GM21825 (cell line): ENCODE measurements at regions not wholly inside any gene's neighbourhood (a gene's known extent, or its start where the extent isn't known, plus 50 kb on each side); places are given as distances from the start of the nearest gene placed in this dataset.

Experiments
- ATAC-seq: cut with Tn5 transposase; IDR thresholded peaks from one replicate; pipeline ENCODE4 v1.9.1; 2021; ENCODE audit warnings: mild to moderate bottlenecking, moderate library complexity; ENCODE audit not compliant: unreplicated experiment

DNA sequence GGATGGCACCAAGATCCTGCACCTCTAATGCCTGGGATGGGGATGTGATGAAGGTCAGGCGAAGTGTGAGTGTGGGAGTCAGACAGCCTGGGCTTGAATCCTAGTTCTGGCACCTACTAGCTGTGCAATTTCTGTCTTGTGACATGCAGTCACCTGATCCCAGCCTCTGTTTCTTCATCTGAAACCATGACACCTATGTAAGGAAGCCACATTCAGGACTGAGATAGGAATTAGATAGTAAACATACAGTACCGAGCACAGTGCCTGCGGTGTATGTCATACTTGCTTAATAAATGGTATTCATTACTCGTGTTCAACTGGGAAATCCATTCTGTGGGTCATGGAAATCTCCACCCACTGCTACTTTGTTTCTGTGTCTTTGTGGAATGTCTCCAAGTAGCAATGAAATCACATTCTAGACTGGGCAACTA, 140.6 kb upstream of the STC2 start:
- no peak for ATAC-seq

DNA sequence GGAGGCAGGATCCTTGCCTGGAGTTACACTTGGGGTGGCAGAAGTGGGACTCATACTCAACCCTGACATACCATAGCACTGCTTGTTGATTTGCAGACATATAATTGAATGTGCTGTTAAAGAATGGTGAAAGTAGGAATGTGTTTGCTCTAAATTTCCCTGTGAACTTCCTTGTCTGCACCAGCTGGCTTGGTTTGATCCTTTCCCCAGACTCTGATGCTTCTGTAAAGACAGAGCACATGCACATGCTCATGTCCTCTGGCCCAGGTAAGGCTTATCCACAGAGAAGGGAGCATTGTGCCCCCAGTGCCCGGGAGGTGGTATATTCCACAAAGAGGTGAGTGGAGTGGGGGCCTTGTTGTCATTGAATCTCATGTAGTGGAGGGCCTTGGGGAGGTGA, 138.0 kb upstream of the STC2 start:
- no peak for ATAC-seq

- no peak for ATAC-seq
Measured at GRCh38 chr5:173464813-173465212, 136.6 kb upstream of the STC2 start.

DNA sequence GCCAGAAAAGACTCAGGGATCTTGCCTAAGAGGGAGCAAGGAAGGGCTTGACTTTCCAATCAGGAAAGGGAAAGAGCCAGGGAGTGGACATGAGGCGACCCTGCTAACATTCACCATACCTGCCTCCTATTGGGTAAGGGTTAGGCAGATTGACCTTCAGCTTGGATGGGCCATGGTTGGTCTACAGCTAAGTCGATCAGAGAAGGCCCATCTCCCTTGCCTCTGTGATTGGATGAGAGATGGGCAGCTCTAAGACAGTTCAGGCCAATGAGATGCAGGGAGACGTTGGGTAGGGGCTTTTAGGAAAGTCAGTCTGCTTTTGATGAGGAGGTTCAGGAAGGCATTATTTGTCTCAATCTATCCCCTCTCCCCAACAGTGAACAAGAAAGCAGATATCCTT, 135.0 kb upstream of the STC2 start:
- no peak for ATAC-seq

GRCh38 chr5:173458828-173459609, 130.8 kb upstream of the STC2 start:
- ATAC-seq = no peak

- no peak for ATAC-seq
Measured at GRCh38 chr5:173457482-173457881, 129.3 kb upstream of the STC2 start.

GRCh38 chr5:173456751-173457171, 128.5 kb upstream of the STC2 start:
- ATAC-seq = no peak

GRCh38 chr5:173456181-173456580, 128.0 kb upstream of the STC2 start:
- no peak for ATAC-seq

DNA sequence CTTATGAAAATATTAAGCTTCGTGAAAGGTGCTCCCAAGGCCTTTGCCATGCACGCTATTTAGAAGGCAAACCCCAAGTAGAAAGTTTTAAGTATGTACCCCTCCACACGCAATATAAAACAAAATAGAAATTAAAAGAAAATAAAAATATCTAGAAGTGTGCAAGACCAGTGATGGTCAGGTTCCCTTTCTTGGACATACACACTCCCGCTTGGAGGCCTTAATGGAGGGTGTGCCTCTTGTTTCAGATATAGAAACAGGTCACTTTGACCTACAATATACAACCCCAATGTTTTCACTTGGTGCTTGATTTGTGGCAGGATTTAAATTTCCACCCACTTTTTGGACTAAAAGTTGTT, 127.4 kb upstream of the STC2 start:
- ATAC-seq = no peak

- no peak for ATAC-seq
Measured at GRCh38 chr5:173454736-173455598, 126.8 kb upstream of the STC2 start.

- ATAC-seq = no peak
Measured at GRCh38 chr5:173454361-173454735, 126.1 kb upstream of the STC2 start.

GRCh38 chr5:173453167-173453566, 125.0 kb upstream of the STC2 start:
- ATAC-seq = no peak

DNA sequence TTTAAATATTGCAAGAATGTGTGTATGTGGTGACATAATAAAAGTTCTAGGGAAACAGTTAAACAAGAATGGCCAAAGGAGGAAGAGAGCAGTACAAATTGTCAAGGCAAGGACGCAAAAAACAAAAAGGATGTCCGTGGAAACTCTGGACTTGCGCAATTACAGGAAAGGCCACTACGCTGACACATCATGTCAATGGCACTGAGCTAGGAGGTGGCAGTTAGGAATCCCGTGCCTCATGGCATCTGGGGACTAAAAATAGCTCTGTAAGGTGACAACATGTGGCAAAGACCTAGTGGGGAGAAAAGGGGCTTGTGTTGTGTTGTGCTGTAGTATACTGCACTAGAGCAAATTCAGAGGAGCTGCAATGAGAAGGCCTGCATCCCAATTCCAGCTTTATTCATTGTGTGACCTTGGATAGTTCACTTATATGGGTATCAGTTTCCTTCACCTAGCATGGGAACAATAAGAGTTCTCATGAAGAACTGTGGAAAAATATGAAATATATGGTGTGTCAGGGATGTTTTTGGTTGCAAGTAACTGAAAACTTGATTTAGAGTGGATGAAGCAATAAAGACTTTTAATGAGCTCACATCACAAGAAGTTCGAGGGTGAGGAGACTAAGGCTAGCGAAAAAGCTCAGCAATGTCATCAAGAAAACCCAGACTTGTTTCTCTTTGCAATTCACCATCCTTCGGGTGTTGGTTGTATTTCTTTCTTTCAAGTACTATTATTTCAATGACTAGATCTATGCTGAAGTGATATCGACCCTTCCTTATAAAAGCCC, 124.1 kb upstream of the STC2 start:
- no peak for ATAC-seq

- no peak for ATAC-seq
Measured at GRCh38 chr5:173451651-173452050, 123.4 kb upstream of the STC2 start.

DNA sequence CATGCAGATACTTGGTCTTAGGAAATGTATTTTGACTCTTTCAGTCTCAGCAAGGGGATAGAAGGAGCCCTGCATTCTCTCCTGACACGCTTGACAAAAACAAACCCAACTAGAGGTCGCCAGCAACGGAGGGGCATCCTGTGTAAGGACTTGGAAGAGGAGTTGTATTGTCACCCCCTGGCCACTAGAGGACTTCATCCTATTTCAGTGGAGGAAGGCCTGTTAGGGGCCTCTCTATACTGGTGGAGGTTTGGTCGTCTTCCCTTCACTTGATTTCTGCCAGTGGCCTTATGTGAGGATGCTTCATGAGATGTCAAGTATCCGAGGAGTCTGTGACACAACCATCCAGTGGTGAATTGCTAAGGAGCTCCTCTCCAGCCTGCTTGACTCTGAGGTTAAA, 122.8 kb upstream of the STC2 start:
- ATAC-seq = no peak

GRCh38 chr5:173450188-173450587, 122.0 kb upstream of the STC2 start:
- ATAC-seq = no peak

DNA sequence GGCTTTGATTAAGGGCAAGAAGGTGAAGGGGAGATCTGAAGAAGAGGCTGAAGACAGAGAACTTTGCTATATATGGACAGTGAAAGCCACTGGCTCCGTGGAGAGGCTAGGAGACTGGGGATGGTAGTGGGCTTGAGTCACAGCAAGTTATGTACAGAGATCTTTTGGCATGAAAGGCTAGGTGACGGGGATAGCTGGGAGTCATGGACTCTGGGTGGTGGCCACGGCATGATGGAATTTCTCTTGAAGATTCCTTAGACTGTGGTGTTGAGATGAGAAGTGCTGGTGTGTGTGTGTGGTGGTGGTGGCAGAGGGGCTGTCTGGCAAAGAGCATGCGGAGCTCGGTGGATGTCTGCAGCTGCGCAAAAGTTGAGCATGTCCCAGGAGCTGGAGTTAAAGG, 120.6 kb upstream of the STC2 start:
- ATAC-seq = no peak

- ATAC-seq = no peak
Measured at GRCh38 chr5:173443971-173444370, 115.8 kb upstream of the STC2 start.

DNA sequence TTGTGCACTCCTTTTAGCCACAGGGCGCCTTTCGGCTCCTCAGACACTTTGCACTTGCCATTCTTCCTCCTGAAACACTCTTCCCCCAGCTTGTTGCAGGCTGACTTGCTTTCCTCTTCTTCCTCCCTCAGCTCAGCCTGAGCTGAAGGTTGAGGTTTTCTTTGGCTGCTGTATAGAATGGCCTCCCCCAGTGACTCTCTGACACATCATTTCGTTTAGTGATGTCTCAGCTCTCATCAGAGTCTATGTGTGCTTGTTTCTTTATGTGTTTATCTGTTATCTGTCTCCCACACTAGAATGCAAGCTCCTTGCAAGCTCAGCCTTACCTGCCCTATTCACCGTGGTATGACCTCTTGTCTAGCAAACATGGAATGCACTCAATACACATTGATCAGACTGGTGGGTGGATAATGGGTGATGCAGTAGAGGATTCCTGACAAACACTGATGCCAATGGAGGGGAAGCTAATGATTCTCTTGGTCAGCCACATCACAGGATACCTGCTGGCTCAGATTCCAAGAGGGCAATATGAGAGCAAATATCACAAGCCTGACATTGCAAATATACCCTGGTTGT, 112.9 kb upstream of the STC2 start:
- no peak for ATAC-seq

DNA sequence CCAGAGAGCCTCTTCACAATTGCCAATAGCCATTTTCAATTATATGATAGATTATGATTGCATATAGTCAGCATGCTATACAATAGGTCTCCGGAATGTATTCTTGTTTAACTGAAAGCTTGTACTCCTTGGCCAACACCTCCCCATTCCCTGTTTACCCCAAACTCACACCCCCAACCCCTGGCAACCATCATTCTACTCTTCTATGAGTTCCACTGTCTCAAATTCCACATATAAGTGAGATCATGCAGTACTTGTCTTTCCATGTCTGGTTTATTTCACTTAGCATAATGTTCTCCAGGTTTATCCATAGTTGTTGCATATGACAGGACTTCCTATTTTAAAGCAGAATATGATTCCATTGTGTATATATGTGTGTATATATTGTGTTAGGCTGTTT, 110.7 kb upstream of the STC2 start:
- ATAC-seq = no peak

DNA sequence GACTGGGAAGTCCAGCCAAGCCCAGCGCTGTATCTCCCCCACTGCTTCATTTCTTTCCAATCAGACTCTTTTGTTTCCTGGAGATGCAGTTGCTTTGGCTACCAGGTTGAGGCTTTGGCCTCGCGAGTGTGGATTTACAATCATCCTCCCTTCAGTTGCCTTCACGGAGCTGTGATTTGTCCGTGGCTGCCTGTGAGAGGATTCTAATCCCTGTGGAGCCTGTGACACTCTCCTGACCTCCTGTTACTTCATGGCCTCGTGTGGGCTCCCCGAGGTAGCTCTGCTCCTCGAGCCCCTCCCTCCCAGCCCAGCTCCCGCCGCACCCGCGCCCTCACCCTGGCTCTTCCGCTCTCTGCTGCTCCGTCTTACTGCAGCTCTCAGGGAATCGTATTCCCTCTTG, 107.2 kb upstream of the STC2 start:
- ATAC-seq = no peak
